A549 (cell line): ENCODE measurements at regions not wholly inside any gene's neighbourhood (a gene's known extent, or its start where the extent isn't known, plus 50 kb on each side); places are given as distances from the start of the nearest gene placed in this dataset.

Experiments
- ATAC-seq, 2 experiments: fragments of 200-7000 bp in 1 of 2; fragments of >200 bp in 1 of 2; cut with Nextera tagmentation in 1 of 2; cut with Tn5 transposase in 1 of 2; 3 replicates each; pipeline versions ENCODE4 v1.8.0 to v1.9.1; 2018 to 2020; ENCODE audit warnings: mild to moderate bottlenecking in 1 of 2, moderate library complexity in 1 of 2
- CTCF ChIA-PET: fragments of 300-600 bp; sonication (Branson Sonifier 250); formaldehyde crosslinking; extraction: SDS; loops from one replicate; lab custom pipeline; 2021; ENCODE audit warnings: antibody characterized with exemption, inconsistent platforms; lab: Yijun Ruan, JAX
- POLR2A ChIA-PET: fragments of 350-600 bp; formaldehyde crosslinking; extraction: SDS; loops from one replicate; lab custom pipeline; 2021; ENCODE audit warnings: antibody characterized with exemption, inconsistent platforms; lab: Yijun Ruan, JAX
- DNase-seq, 2 experiments: peaks; one replicate each; pipeline versions ENCODE4 v3.0.0 to v3.0.0-alpha.2; 2011 to 2016; ENCODE audit warnings: low read depth in 1 of 2, low spot score in 1 of 2
- FAIRE-seq: peaks from 2 replicates; lab custom pipeline; 2011; peaks lifted over from hg19 to GRCh38; lab: Jason Lieb, UNC
- H3K27ac ChIP-seq, 2 experiments: fragments of >200 bp; sonication (Bioruptor Twin); formaldehyde crosslinking; 3 replicates each; pipeline ENCODE4 v1.5.1; 2016 to 2017
- H3K4me1 ChIP-seq: fragments of >200 bp; sonication (Bioruptor Twin); formaldehyde crosslinking; 3 replicates; pipeline ENCODE4 v1.6.1; 2016
- H3K4me2 ChIP-seq: fragments of >200 bp; sonication (Bioruptor Twin); formaldehyde crosslinking; 3 replicates; pipeline ENCODE4 v1.6.1; 2016
- H3K4me3 ChIP-seq: fragments of >200 bp; sonication (Bioruptor Twin); formaldehyde crosslinking; 3 replicates; pipeline ENCODE4 v1.5.1; 2016
- H3K9me3 ChIP-seq: fragments of >200 bp; sonication (Bioruptor Twin); formaldehyde crosslinking; 3 replicates; pipeline ENCODE4 v1.6.1; 2016
- CEBPB ChIP-seq, 2 experiments: fragments of >200 bp in 1 of 2; sonication (Bioruptor Twin) in 1 of 2; formaldehyde crosslinking in 1 of 2; IDR thresholded peaks; 2 replicates each; pipeline ENCODE4 v1.6.1; 2012 to 2016
- CHD4 ChIP-seq: fragments of 200-600 bp; sonication (generic); IDR thresholded peaks from 2 replicates; pipeline ENCODE4 v1.6.1; 2016; ENCODE audit warnings: antibody characterized with exemption, mild to moderate bottlenecking, borderline replicate concordance
- ESRRA ChIP-seq: fragments of 150-350 bp; IDR thresholded peaks from 2 replicates; pipeline ENCODE4 v1.6.1; 2014; ENCODE audit warnings: mild to moderate bottlenecking, low read length, borderline replicate concordance
- HEYL ChIP-seq: fragments of 250-450 bp; sonication (Bioruptor Pico); IDR thresholded peaks from 2 replicates; pipeline ENCODE4 v1.8.0; 2021; ENCODE audit warnings: mild to moderate bottlenecking, moderate library complexity
- HOXB5 ChIP-seq: fragments of 250-450 bp; sonication (Bioruptor Pico); IDR thresholded peaks from 2 replicates; pipeline ENCODE4 v1.5.0; 2020; ENCODE audit warnings: mild to moderate bottlenecking, moderate library complexity
- JUNB ChIP-seq: fragments of >200 bp; sonication (Bioruptor Twin); formaldehyde crosslinking; IDR thresholded peaks from 2 replicates; pipeline ENCODE4 v1.6.1; 2016
- MAFK ChIP-seq: fragments of 450-650 bp; IDR thresholded peaks from 2 replicates; pipeline ENCODE4 v1.6.1; 2014; ENCODE audit not compliant: partially characterized antibody
- MYC ChIP-seq: IDR thresholded peaks from 2 replicates; pipeline ENCODE4 v1.6.1; 2012; ENCODE audit warnings: mild to moderate bottlenecking, inconsistent platforms, low read length, improper control_type of control experiment, borderline replicate concordance
- PHF8 ChIP-seq: fragments of 200-600 bp; sonication (generic); IDR thresholded peaks from 2 replicates; pipeline ENCODE4 v1.6.1; 2016; ENCODE audit warnings: low read depth, mild to moderate bottlenecking, antibody characterized with exemption, moderate library complexity, borderline replicate concordance
- POLR2AphosphoS2 ChIP-seq: conservative IDR thresholded peaks from 2 replicates; pipeline ENCODE4 v1.6.1; 2012; ENCODE audit warnings: low read length, improper control_type of control experiment, inconsistent platforms
- RARB ChIP-seq: fragments of 250-450 bp; sonication (Bioruptor Pico); IDR thresholded peaks from 2 replicates; pipeline ENCODE4 v1.8.0; 2021; ENCODE audit warnings: mild to moderate bottlenecking, moderate library complexity
- ZSCAN20 ChIP-seq: fragments of 250-450 bp; sonication (Bioruptor Pico); IDR thresholded peaks from 2 replicates; pipeline ENCODE4 v1.8.0; 2022; ENCODE audit warnings: mild to moderate bottlenecking, moderate library complexity
- WGBS: methylation state at CpG from one replicate; pipeline ENCODE4 v1.1.6; 2017; ENCODE audit errors: missing lambda C conversion rate; 5-methylcytosine and 5-hydroxymethylcytosine counted together
- TF ChIP-seq, protein P1 (sequence below): fragments of 250-450 bp; sonication (Bioruptor Pico); IDR thresholded peaks from 2 replicates; pipeline ENCODE4 v1.5.0; 2021; ENCODE audit warnings: mild to moderate bottlenecking, moderate library complexity, borderline replicate concordance
- TF ChIP-seq, protein P2 (sequence below): IDR thresholded peaks from 2 replicates; pipeline ENCODE4 v1.6.1; 2012; ENCODE audit warnings: low read depth, borderline replicate concordance
- TF ChIP-seq, protein P3 (sequence below): IDR thresholded peaks from 2 replicates; pipeline ENCODE4 v1.6.1; 2012

DNA sequence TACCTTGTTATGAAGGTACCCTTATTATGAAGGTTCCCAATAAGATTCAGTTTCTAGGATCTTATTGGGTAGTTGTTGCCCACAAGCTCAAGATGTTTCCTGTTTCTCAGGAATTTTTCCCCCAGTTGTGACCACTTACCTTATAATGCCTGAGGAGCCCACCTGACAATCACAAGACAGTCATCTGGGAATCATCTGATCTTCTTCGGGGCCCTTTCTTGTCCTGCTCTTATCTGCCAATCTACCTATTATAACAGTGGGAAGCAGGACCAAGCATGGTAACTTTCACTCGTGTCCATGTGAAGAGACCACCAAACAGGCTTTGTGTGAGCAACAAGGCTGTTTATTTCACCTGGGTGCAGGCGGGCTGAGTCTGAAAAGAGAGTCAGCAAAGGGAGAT, 825.5 kb downstream of the BCL11B start:
- CTCF ChIA-PET, result no interaction called here
- POLR2A ChIA-PET, result no interaction called here
- DNase-seq (no peak), ATAC-seq (no peak), FAIRE-seq (no peak)
- H3K4me2 ChIP-seq, result no peak overlapping the region
- no peak overlapping the region for H3K4me3 ChIP-seq
- WGBS, result 0% methylated on average over 3 of the region's 3 CpGs
- no peak overlapping the region for H3K27ac ChIP-seq
- TF ChIP-seq CHD4 (no peak), RARB (CRISPR knock-in tag) (no peak), PHF8 (no peak), HEYL (no peak), JUNB (no peak)
- TF ChIP-seq, protein P1, sequence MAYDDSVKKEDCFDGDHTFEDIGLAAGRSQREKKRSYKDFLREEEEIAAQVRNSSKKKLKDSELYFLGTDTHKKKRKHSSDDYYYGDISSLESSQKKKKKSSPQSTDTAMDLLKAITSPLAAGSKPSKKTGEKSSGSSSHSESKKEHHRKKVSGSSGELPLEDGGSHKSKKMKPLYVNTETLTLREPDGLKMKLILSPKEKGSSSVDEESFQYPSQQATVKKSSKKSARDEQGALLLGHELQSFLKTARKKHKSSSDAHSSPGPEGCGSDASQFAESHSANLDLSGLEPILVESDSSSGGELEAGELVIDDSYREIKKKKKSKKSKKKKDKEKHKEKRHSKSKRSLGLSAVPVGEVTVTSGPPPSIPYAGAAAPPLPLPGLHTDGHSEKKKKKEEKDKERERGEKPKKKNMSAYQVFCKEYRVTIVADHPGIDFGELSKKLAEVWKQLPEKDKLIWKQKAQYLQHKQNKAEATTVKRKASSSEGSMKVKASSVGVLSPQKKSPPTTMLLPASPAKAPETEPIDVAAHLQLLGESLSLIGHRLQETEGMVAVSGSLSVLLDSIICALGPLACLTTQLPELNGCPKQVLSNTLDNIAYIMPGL, result no peak
- TF ChIP-seq, protein P2, sequence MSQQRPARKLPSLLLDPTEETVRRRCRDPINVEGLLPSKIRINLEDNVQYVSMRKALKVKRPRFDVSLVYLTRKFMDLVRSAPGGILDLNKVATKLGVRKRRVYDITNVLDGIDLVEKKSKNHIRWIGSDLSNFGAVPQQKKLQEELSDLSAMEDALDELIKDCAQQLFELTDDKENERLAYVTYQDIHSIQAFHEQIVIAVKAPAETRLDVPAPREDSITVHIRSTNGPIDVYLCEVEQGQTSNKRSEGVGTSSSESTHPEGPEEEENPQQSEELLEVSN, result no peak
- TF ChIP-seq, protein P3, sequence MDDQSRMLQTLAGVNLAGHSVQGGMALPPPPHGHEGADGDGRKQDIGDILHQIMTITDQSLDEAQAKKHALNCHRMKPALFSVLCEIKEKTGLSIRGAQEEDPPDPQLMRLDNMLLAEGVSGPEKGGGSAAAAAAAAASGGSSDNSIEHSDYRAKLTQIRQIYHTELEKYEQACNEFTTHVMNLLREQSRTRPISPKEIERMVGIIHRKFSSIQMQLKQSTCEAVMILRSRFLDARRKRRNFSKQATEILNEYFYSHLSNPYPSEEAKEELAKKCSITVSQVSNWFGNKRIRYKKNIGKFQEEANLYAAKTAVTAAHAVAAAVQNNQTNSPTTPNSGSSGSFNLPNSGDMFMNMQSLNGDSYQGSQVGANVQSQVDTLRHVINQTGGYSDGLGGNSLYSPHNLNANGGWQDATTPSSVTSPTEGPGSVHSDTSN, result no peak
- no peaks in the 10 kb centered on the region for H3K4me1 ChIP-seq
- H3K9me3 ChIP-seq, result no peaks in the 10 kb centered on the region

GRCh38 chr14:98456231-98456630, 815.8 kb downstream of the BCL11B start:
- no peak for DNase-seq
- WGBS, result 1% methylated on average over 6 of the region's 6 CpGs
- Histone ChIP-seq H3K4me1 (no peaks in the 10 kb centered on the region), H3K9me3 (no peaks in the 10 kb centered on the region), H3K27ac (no peak overlapping the region), H3K4me3 (no peak overlapping the region), H3K4me2 (no peak overlapping the region)
- CTCF ChIA-PET, result no interaction called here
- POLR2A ChIA-PET, result no interaction called here
- ATAC-seq, result no peak
- no peak for FAIRE-seq
- no peak for TF ChIP-seq MAFK
- no peak for TF ChIP-seq POLR2AphosphoS2
- no peak for TF ChIP-seq MYC

DNA sequence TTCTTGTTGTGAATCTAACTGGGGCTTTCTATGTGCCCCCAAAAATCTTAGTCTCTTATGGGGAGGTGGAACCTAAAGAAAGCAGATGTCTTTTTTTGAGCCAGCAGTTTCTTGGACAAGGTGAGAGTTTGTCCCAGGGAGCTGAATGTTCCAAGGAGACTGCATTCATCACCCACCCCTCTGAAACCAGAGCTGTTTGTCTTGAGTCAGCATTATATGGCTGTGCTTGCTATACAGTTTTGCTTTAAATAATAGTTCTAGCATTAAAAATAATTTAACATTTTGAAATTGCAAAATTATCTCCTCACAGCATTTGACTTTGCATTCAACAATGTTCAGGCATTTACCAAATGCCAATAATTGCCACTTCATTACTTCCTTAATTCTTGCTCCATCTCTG, 813.3 kb downstream of the BCL11B start:
- H3K4me2 ChIP-seq, result no peak overlapping the region
- H3K4me1 ChIP-seq, result no peaks in the 10 kb centered on the region
- ChIA-PET CTCF (no interaction called here), POLR2A (no interaction called here)
- no peak for DNase-seq
- FAIRE-seq, result no peak
- no peak for ATAC-seq
- no peak overlapping the region for H3K27ac ChIP-seq
- no peak overlapping the region for H3K4me3 ChIP-seq
- H3K9me3 ChIP-seq, result no peaks in the 10 kb centered on the region
- no peak for TF ChIP-seq ZSCAN20 (CRISPR knock-in tag)
- peak; percentile 42 for TF ChIP-seq MAFK
- TF ChIP-seq, all 56 proteins: peak for 1

GRCh38 chr14:98462908-98463307, 809.1 kb downstream of the BCL11B start:
- ATAC-seq, result no peak
- TF ChIP-seq ESRRA, result no peak
- no peak for TF ChIP-seq CEBPB (IDR thresholded peaks at IDR 0.05)
- TF ChIP-seq HOXB5 (CRISPR knock-in tag), result no peak
- TF ChIP-seq, all 56 proteins: peak for 0
- DNase-seq, result no peak
- WGBS, result 23% methylated on average over 7 of the region's 7 CpGs
- H3K4me1 ChIP-seq, result no peaks in the 10 kb centered on the region
- H3K4me2 ChIP-seq, result no peak overlapping the region
- no peak overlapping the region for H3K4me3 ChIP-seq
- H3K27ac ChIP-seq, result no peak overlapping the region
- no peaks in the 10 kb centered on the region for H3K9me3 ChIP-seq
- POLR2A ChIA-PET, result no interaction called here
- CTCF ChIA-PET, result no interaction called here
- FAIRE-seq, result no peak
